A673 (cell line): ENCODE measurements at regions not wholly inside any gene's neighbourhood (a gene's known extent, or its start where the extent isn't known, plus 50 kb on each side); places are given as distances from the start of the nearest gene placed in this dataset.

Experiments
- BruUV-seq: library from RNA; stranded (reverse); fragments of 400-500 nt; replicated peaks from 2 replicates; lab custom pipeline; 2021; lab: Mats Ljungman, UMichigan
- CTCF ChIA-PET: fragments of 300-600 bp; sonication (Branson Sonifier 250); formaldehyde crosslinking; loops from one replicate; lab custom pipeline; 2022; ENCODE audit warnings: antibody characterized with exemption; lab: Charles Lee
- POLR2A ChIA-PET: fragments of 300-600 bp; sonication (Branson Sonifier 250); formaldehyde crosslinking; loops from one replicate; lab custom pipeline; 2022; ENCODE audit warnings: antibody characterized with exemption; ENCODE audit not compliant: low non-redundant PET; lab: Charles Lee
- DNase-seq: peaks from one replicate; pipeline ENCODE4 v3.0.0-alpha.2; 2015; ENCODE audit warnings: low spot score
- H3K27ac ChIP-seq: fragments of 200-600 bp; sonication (generic); 2 replicates; pipeline ENCODE4 v1.5.1; 2016; ENCODE audit warnings: mixed run types, low read depth, mild to moderate bottlenecking, mixed read lengths, antibody characterized with exemption, low read length; ENCODE audit not compliant: poor library complexity, severe bottlenecking
- H3K27me3 ChIP-seq: fragments of 200-600 bp; sonication (generic); replicated peaks from 2 replicates; pipeline ENCODE4 v1.6.1; 2017; ENCODE audit warnings: mixed run types, low read depth, mild to moderate bottlenecking, mixed read lengths, antibody characterized with exemption, low read length; ENCODE audit not compliant: insufficient read depth, poor library complexity
- H3K36me3 ChIP-seq: fragments of 200-600 bp; sonication (generic); 2 replicates; pipeline ENCODE4 v1.6.1; 2016; ENCODE audit warnings: mixed run types, mild to moderate bottlenecking, mixed read lengths, antibody characterized with exemption, low read length; ENCODE audit not compliant: insufficient read depth, poor library complexity, severe bottlenecking
- H3K4me1 ChIP-seq: fragments of 200-600 bp; sonication (generic); 2 replicates; pipeline ENCODE4 v1.6.1; 2017; ENCODE audit warnings: mixed run types, mild to moderate bottlenecking, mixed read lengths, antibody characterized with exemption, low read length; ENCODE audit not compliant: insufficient read depth, poor library complexity, severe bottlenecking
- H3K4me3 ChIP-seq: fragments of 200-600 bp; sonication (generic); 2 replicates; pipeline ENCODE4 v1.5.1; 2016; ENCODE audit warnings: low read depth, mixed run types, mild to moderate bottlenecking, mixed read lengths, low read length; ENCODE audit not compliant: poor library complexity, severe bottlenecking
- H3K9me3 ChIP-seq: fragments of 200-600 bp; sonication (generic); 2 replicates; pipeline ENCODE4 v1.6.1; 2016; ENCODE audit warnings: mixed run types, low read depth, mild to moderate bottlenecking, mixed read lengths, antibody characterized with exemption, low read length; ENCODE audit not compliant: poor library complexity, severe bottlenecking
- EZH2 ChIP-seq: fragments of 200-600 bp; sonication (generic); IDR thresholded peaks from 2 replicates; pipeline ENCODE4 v1.6.1; 2017; ENCODE audit warnings: borderline replicate concordance, low read depth, mild to moderate bottlenecking, mixed read lengths, antibody characterized with exemption, low read length; ENCODE audit not compliant: poor library complexity, severe bottlenecking
- intact Hi-C: fragments of 100-400 bp; cut with micrococcal nuclease; formaldehyde crosslinking; loops from one replicate; pipeline ENCODE4 v1.10.0; 2022; ENCODE audit not compliant: unreplicated experiment
- TF ChIP-seq, protein P1 (sequence below): fragments of 300-800, 200-600 bp; sonication (generic); conservative IDR thresholded peaks from 2 replicates; pipeline ENCODE4 v1.5.1; 2017; ENCODE audit warnings: low read depth, mild to moderate bottlenecking, antibody characterized with exemption, low read length, moderate library complexity, mixed read lengths

DNA sequence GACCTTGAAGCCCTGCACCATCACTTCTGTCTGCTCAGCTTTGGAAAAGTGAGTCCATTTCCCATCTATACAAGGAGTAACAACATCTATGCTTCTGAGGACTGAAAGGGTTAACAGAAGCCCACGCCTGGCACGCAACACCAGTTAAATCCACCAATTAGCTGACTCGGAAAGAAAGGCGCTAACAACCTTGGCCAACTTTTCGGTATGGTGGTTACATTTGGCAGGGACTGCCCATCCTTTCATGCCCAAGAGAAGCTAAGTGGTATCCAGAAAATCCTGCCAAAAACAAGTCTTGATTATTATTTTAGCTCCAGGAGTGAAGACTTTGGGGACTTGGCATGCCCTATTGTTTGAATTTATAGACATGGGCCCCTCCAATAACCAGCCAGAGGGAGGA is 202.3 kb upstream of the RPL38 start:
- H3K27me3 ChIP-seq = no peaks in the 10 kb centered on the region
- BruUV-seq = no TSS peak
- no peaks in the 10 kb centered on the region for H3K4me1 ChIP-seq
- no peaks in the 10 kb centered on the region for H3K36me3 ChIP-seq
- H3K27ac ChIP-seq = no peak overlapping the region
- ChIA-PET CTCF (no interaction called here), POLR2A (no interaction called here)
- no peak for DNase-seq
- intact Hi-C loops = no loop called here
- no peak overlapping the region for H3K4me3 ChIP-seq
- no peak for TF ChIP-seq EZH2
- TF ChIP-seq, protein P1, sequence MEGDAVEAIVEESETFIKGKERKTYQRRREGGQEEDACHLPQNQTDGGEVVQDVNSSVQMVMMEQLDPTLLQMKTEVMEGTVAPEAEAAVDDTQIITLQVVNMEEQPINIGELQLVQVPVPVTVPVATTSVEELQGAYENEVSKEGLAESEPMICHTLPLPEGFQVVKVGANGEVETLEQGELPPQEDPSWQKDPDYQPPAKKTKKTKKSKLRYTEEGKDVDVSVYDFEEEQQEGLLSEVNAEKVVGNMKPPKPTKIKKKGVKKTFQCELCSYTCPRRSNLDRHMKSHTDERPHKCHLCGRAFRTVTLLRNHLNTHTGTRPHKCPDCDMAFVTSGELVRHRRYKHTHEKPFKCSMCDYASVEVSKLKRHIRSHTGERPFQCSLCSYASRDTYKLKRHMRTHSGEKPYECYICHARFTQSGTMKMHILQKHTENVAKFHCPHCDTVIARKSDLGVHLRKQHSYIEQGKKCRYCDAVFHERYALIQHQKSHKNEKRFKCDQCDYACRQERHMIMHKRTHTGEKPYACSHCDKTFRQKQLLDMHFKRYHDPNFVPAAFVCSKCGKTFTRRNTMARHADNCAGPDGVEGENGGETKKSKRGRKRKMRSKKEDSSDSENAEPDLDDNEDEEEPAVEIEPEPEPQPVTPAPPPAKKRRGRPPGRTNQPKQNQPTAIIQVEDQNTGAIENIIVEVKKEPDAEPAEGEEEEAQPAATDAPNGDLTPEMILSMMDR = no peak
- H3K9me3 ChIP-seq = no peaks in the 10 kb centered on the region

GRCh38 chr17:74002241-74002640 is 201.2 kb upstream of the RPL38 start:
- H3K9me3 ChIP-seq = no peaks in the 10 kb centered on the region
- H3K4me3 ChIP-seq = no peak overlapping the region
- TF ChIP-seq, protein P1 = no peak
- TF ChIP-seq EZH2 = no peak
- POLR2A ChIA-PET = no interaction called here
- no TSS peak for BruUV-seq
- CTCF ChIA-PET = no interaction called here
- H3K36me3 ChIP-seq = no peaks in the 10 kb centered on the region
- intact Hi-C loops = no loop called here
- DNase-seq = no peak
- H3K27me3 ChIP-seq = no peaks in the 10 kb centered on the region
- H3K27ac ChIP-seq = no peak overlapping the region
- H3K4me1 ChIP-seq = no peaks in the 10 kb centered on the region

- no peak overlapping the region for H3K4me3 ChIP-seq
- DNase-seq = no peak
- no TSS peak for BruUV-seq
- H3K36me3 ChIP-seq = no peaks in the 10 kb centered on the region
- peaks cover 5% of the 10 kb centered on the region for H3K4me1 ChIP-seq
- no peak overlapping the region for H3K27ac ChIP-seq
- intact Hi-C loops = no loop called here
- H3K27me3 ChIP-seq = peaks cover 7% of the 10 kb centered on the region
- TF ChIP-seq, protein P1 = no peak
- TF ChIP-seq EZH2 = no peak
- CTCF ChIA-PET = interaction anchor here (0.6 kb wide), 1 partner anchor 21 kb away, joined by 3 read pairs; no protein-coding TSS in a partner anchor
- H3K9me3 ChIP-seq = no peaks in the 10 kb centered on the region
- POLR2A ChIA-PET = no interaction called here
Observed at GRCh38 chr17:74004056-74004455, 199.4 kb upstream of the RPL38 start.
